ENCODE measurements at regions not wholly inside any gene's neighbourhood (a gene's known extent, or its start where the extent isn't known, plus 50 kb on each side); places are given as distances from the start of the nearest gene placed in this dataset.

DNA sequence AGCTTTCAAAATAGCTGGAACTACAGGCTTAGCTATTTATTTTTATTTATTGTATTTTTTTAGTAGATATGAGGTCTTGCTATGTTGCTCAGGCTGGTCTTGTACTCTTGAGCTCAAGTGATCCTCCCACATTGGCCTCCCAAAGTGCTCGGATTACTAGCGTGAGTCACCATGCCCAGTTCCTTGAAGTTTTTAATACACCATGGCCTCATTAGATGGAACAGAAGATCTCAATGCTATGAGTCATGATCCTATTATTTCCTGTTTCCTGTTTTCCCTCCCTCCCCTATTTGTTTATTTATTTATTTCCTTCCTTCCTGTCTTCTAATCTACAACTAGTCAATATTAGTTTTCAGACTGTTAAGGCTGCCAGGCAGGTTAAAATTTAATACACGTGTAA is 309.0 kb downstream of the CMPK2 start:
- TF ChIP-seq, protein P1, sequence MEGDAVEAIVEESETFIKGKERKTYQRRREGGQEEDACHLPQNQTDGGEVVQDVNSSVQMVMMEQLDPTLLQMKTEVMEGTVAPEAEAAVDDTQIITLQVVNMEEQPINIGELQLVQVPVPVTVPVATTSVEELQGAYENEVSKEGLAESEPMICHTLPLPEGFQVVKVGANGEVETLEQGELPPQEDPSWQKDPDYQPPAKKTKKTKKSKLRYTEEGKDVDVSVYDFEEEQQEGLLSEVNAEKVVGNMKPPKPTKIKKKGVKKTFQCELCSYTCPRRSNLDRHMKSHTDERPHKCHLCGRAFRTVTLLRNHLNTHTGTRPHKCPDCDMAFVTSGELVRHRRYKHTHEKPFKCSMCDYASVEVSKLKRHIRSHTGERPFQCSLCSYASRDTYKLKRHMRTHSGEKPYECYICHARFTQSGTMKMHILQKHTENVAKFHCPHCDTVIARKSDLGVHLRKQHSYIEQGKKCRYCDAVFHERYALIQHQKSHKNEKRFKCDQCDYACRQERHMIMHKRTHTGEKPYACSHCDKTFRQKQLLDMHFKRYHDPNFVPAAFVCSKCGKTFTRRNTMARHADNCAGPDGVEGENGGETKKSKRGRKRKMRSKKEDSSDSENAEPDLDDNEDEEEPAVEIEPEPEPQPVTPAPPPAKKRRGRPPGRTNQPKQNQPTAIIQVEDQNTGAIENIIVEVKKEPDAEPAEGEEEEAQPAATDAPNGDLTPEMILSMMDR (IDR thresholded peaks at IDR 0.05 in 2 of 3, conservative IDR thresholded peaks at IDR 0.05 in 1 of 3; ENCODE audit: borderline replicate concordance in 1 of 3, insufficient read depth in 1 of 3, low read depth in 2 of 3, low read length in 2 of 3): no peak
- TF ChIP-seq SP1 (IDR thresholded peaks at IDR 0.05; ENCODE audit: low read depth): peak; percentile 62
- TF ChIP-seq, protein P2, sequence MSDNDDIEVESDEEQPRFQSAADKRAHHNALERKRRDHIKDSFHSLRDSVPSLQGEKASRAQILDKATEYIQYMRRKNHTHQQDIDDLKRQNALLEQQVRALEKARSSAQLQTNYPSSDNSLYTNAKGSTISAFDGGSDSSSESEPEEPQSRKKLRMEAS (IDR thresholded peaks at IDR 0.05): peak; percentile 28
- no peak for TF ChIP-seq CEBPB (IDR thresholded peaks at IDR 0.05; ENCODE audit: low read depth)
- TF ChIP-seq EGR1 (IDR thresholded peaks at IDR 0.05; ENCODE audit: low read depth): peak; percentile 33; the same call in 1 of the 2 replicates
- no peak for TF ChIP-seq YY1 (IDR thresholded peaks at IDR 0.05; ENCODE audit: extremely low read depth, insufficient replicate concordance, low read depth, low read length)
- TF ChIP-seq, protein P3, sequence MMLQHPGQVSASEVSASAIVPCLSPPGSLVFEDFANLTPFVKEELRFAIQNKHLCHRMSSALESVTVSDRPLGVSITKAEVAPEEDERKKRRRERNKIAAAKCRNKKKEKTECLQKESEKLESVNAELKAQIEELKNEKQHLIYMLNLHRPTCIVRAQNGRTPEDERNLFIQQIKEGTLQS (IDR thresholded peaks at IDR 0.05): no peak
- TF ChIP-seq ZFX (IDR thresholded peaks at IDR 0.05): no peak
- no peak for TF ChIP-seq ZNF274 (IDR thresholded peaks at IDR 0.05; ENCODE audit: low read depth, low read length)
- no peak for TF ChIP-seq POLR2A (IDR thresholded peaks at IDR 0.05; ENCODE audit: borderline replicate concordance, extremely low read depth, insufficient read depth, insufficient read length)
- TF ChIP-seq RAD21 (IDR thresholded peaks at IDR 0.05; ENCODE audit: low read depth): no peak
- TF ChIP-seq SRF (IDR thresholded peaks at IDR 0.05; ENCODE audit: low read depth): no peak
- TF ChIP-seq JUND (IDR thresholded peaks at IDR 0.05): peak; percentile 84
- TF ChIP-seq SIN3A (IDR thresholded peaks at IDR 0.05; ENCODE audit: low read depth): no peak
- peak; percentile 85 for TF ChIP-seq CBX3 (IDR thresholded peaks at IDR 0.05; ENCODE audit: low read depth)
- no peak for TF ChIP-seq TCF7L2 (IDR thresholded peaks at IDR 0.05; ENCODE audit: borderline replicate concordance, extremely low read depth, insufficient read depth, insufficient read length)
- TF ChIP-seq EZH2phosphoT487 (IDR thresholded peaks at IDR 0.05; ENCODE audit: borderline replicate concordance): no peak
- TF ChIP-seq ELF1 (IDR thresholded peaks at IDR 0.05; ENCODE audit: borderline replicate concordance, low read depth): no peak; the same call in 1 of the 2 replicates
- TF ChIP-seq, protein P4, sequence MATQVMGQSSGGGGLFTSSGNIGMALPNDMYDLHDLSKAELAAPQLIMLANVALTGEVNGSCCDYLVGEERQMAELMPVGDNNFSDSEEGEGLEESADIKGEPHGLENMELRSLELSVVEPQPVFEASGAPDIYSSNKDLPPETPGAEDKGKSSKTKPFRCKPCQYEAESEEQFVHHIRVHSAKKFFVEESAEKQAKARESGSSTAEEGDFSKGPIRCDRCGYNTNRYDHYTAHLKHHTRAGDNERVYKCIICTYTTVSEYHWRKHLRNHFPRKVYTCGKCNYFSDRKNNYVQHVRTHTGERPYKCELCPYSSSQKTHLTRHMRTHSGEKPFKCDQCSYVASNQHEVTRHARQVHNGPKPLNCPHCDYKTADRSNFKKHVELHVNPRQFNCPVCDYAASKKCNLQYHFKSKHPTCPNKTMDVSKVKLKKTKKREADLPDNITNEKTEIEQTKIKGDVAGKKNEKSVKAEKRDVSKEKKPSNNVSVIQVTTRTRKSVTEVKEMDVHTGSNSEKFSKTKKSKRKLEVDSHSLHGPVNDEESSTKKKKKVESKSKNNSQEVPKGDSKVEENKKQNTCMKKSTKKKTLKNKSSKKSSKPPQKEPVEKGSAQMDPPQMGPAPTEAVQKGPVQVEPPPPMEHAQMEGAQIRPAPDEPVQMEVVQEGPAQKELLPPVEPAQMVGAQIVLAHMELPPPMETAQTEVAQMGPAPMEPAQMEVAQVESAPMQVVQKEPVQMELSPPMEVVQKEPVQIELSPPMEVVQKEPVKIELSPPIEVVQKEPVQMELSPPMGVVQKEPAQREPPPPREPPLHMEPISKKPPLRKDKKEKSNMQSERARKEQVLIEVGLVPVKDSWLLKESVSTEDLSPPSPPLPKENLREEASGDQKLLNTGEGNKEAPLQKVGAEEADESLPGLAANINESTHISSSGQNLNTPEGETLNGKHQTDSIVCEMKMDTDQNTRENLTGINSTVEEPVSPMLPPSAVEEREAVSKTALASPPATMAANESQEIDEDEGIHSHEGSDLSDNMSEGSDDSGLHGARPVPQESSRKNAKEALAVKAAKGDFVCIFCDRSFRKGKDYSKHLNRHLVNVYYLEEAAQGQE (IDR thresholded peaks at IDR 0.05; ENCODE audit: low read depth): no peak
- TF ChIP-seq FOSL1 (IDR thresholded peaks at IDR 0.05; ENCODE audit: low read depth): peak; percentile 88
- TF ChIP-seq, protein P5, sequence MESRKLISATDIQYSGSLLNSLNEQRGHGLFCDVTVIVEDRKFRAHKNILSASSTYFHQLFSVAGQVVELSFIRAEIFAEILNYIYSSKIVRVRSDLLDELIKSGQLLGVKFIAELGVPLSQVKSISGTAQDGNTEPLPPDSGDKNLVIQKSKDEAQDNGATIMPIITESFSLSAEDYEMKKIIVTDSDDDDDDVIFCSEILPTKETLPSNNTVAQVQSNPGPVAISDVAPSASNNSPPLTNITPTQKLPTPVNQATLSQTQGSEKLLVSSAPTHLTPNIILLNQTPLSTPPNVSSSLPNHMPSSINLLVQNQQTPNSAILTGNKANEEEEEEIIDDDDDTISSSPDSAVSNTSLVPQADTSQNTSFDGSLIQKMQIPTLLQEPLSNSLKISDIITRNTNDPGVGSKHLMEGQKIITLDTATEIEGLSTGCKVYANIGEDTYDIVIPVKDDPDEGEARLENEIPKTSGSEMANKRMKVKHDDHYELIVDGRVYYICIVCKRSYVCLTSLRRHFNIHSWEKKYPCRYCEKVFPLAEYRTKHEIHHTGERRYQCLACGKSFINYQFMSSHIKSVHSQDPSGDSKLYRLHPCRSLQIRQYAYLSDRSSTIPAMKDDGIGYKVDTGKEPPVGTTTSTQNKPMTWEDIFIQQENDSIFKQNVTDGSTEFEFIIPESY (IDR thresholded peaks at IDR 0.05; ENCODE audit: extremely low read depth, insufficient replicate concordance, low read length): no peak
- TF ChIP-seq EZH2 (IDR thresholded peaks at IDR 0.05): no peak
- Histone ChIP-seq H3K27ac (ENCODE audit: low read depth, low read length) (peak overlapping the region; percentile 72), H3K27me3 (ENCODE audit: insufficient read depth, low read length) (no peaks in the 10 kb centered on the region), H3K9me3 (ENCODE audit: control insufficient read depth in 1 of 2, insufficient read depth in 1 of 2, low read depth in 1 of 2, low read length in 2 of 2) (peaks cover 0 to 4% of the 10 kb centered on the region in 2 experiments; a peak in 2 of 4 replicates), H3K9ac (ENCODE audit: low read length) (no peak overlapping the region), H3K4me1 (ENCODE audit: control insufficient read depth in 1 of 2, insufficient read depth in 2 of 2, low read length in 2 of 2) (peaks cover 7 to 26% of the 10 kb centered on the region in 2 experiments; a peak in 3 of 4 replicates), H2AFZ (ENCODE audit: low read depth, low read length, poor library complexity, severe bottlenecking) (peak overlapping the region; percentile 1), H3K36me3 (ENCODE audit: control insufficient read depth in 1 of 2, insufficient read depth in 2 of 2, low read length in 2 of 2) (no peaks in the 10 kb centered on the region), H3K9me2 (ENCODE audit: insufficient read depth) (no peaks in the 10 kb centered on the region), H3K79me2 (ENCODE audit: insufficient read depth, low read length) (no peaks in the 10 kb centered on the region), H4K20me1 (ENCODE audit: insufficient read depth) (no peaks in the 10 kb centered on the region), H3K4me3 (replicated peaks in 1 of 2; ENCODE audit: low read depth in 1 of 2, low read length in 2 of 2) (0 out of 4 replicates have a peak overlapping the region, but pooled peaks of 1 of the 2 experiments have one; percentile 11), H3K4me2 (ENCODE audit: low read length) (peak overlapping the region; percentile 48)
- ATAC-seq: peak; percentile 91
- intact Hi-C loops (cut with micrococcal nuclease): no loop called here
- peak; percentile 79 for DNase-seq (ENCODE audit: low read depth, low spot score)
- CTCF ChIA-PET: no interaction called here
- RAD21 ChIA-PET (ENCODE audit: low non-redundant PET in 1 of 2, low total read pairs in 2 of 2, uncharacterized antibody in 2 of 2, unreplicated experiment in 2 of 2): no interaction called here
- BruUV-seq (replicated peaks): no TSS peak
- POLR2A ChIA-PET: no interaction called here

Measured in HCT116 (cell line).